ENCODE measurements at regions not wholly inside any gene's neighbourhood (a gene's known extent, or its start where the extent isn't known, plus 50 kb on each side); places are given as distances from the start of the nearest gene placed in this dataset.

DNA sequence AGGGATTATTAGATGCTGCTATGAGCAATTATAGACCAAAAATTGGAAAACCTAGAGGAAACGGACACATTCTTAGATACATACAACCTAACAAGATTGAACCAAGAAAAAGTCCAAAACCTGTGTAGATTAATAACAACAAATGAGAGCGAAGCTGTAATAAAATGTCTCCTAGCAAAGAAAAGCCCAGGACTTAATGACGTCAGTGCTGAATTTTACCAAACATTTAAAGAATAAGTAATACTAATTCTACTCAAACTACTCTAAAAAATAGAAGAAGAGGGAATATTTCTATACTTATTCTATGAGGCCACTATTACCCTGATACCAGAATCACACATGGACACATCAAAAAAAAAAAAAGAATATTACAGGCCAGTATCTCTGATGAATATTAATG lies 309.5 kb upstream of the ANO5 start:
- intact Hi-C loops (cut with micrococcal nuclease) (no loop called here), dilution Hi-C loops (cut with MboI; ENCODE audit: extremely low pct_ligation_motif_present, low sequenced_read_pairs) (no loop called here)
- Histone ChIP-seq H3K36me3 (ENCODE audit: control insufficient read depth in 2 of 2, extremely low read depth in 1 of 2, insufficient read depth in 2 of 2, low read length in 2 of 2) (no peaks in the 10 kb centered on the region), H3K9me1 (replicated peaks; ENCODE audit: control insufficient read depth, extremely low read depth, insufficient read depth, low read length) (no peaks in the 10 kb centered on the region), H3K9ac (replicated peaks; ENCODE audit: extremely low read depth, insufficient read depth, low read length) (no peak overlapping the region), H3K4me3 (replicated peaks in 1 of 3; ENCODE audit: insufficient read depth in 1 of 3, low read depth in 1 of 3, low read length in 3 of 3) (no peak overlapping the region), H4K20me1 (replicated peaks; ENCODE audit: control insufficient read depth, extremely low read depth, insufficient read depth, low read length) (no peaks in the 10 kb centered on the region), H2AFZ (ENCODE audit: low read depth, low read length) (no peak overlapping the region), H3K27ac (ENCODE audit: insufficient read depth, low read depth, low read length) (no peak overlapping the region), H3K9me3 (replicated peaks; ENCODE audit: control insufficient read depth, insufficient read depth, low read length) (peaks cover 2% of the 10 kb centered on the region), H3K4me2 (ENCODE audit: insufficient read depth, low read length) (no peak overlapping the region), H3K4me1 (ENCODE audit: control insufficient read depth, extremely low read depth, insufficient read depth, low read length) (no peaks in the 10 kb centered on the region), H3K27me3 (ENCODE audit: control insufficient read depth in 2 of 2, insufficient read depth in 2 of 2, low read length in 2 of 2) (no peaks in the 10 kb centered on the region), H3K79me2 (ENCODE audit: control insufficient read depth, insufficient read depth, low read length) (no peaks in the 10 kb centered on the region)
- BruUV-seq (replicated peaks) = no TSS peak
- no peak for TF ChIP-seq EZH2 (IDR thresholded peaks at IDR 0.05; ENCODE audit: borderline replicate concordance, low read depth, low read length, severe bottlenecking)
- TF ChIP-seq, protein P1, sequence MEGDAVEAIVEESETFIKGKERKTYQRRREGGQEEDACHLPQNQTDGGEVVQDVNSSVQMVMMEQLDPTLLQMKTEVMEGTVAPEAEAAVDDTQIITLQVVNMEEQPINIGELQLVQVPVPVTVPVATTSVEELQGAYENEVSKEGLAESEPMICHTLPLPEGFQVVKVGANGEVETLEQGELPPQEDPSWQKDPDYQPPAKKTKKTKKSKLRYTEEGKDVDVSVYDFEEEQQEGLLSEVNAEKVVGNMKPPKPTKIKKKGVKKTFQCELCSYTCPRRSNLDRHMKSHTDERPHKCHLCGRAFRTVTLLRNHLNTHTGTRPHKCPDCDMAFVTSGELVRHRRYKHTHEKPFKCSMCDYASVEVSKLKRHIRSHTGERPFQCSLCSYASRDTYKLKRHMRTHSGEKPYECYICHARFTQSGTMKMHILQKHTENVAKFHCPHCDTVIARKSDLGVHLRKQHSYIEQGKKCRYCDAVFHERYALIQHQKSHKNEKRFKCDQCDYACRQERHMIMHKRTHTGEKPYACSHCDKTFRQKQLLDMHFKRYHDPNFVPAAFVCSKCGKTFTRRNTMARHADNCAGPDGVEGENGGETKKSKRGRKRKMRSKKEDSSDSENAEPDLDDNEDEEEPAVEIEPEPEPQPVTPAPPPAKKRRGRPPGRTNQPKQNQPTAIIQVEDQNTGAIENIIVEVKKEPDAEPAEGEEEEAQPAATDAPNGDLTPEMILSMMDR (IDR thresholded peaks at IDR 0.05; ENCODE audit: extremely low read depth in 1 of 2, insufficient read depth in 1 of 2, low read depth in 1 of 2, low read length in 2 of 2) = no peak
- TF ChIP-seq, protein P2, sequence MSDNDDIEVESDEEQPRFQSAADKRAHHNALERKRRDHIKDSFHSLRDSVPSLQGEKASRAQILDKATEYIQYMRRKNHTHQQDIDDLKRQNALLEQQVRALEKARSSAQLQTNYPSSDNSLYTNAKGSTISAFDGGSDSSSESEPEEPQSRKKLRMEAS (IDR thresholded peaks at IDR 0.05; ENCODE audit: insufficient read depth, insufficient read length) = no peak
- no peak for TF ChIP-seq POLR2A (IDR thresholded peaks at IDR 0.05; ENCODE audit: low read depth, low read length)
- TF ChIP-seq GATA2 (IDR thresholded peaks at IDR 0.05; ENCODE audit: insufficient read depth, insufficient read length, low read depth, low read length) = no peak
- no peak for TF ChIP-seq POLR2AphosphoS5 (IDR thresholded peaks at IDR 0.05; ENCODE audit: insufficient read depth, low read depth, low read length)
- no peak for TF ChIP-seq JUN (IDR thresholded peaks at IDR 0.05; ENCODE audit: borderline replicate concordance, insufficient read depth, insufficient read length, low read depth)
- TF ChIP-seq MYC (IDR thresholded peaks at IDR 0.05; ENCODE audit: low read depth, low read length) = no peak
- TF ChIP-seq FOS (IDR thresholded peaks at IDR 0.05; ENCODE audit: borderline replicate concordance, insufficient read depth, low read length) = no peak
- FAIRE-seq (no peak), DNase-seq (ENCODE audit: low read depth, low spot score) (no peak)
- CTCF ChIA-PET = no interaction called here
- POLR2A ChIA-PET = no interaction called here

Measured in endothelial cell of umbilical vein (primary cell).